22Rv1 (cell line): ENCODE measurements at regions not wholly inside any gene's neighbourhood (a gene's known extent, or its start where the extent isn't known, plus 50 kb on each side); places are given as distances from the start of the nearest gene placed in this dataset.

Source experiments
- H3K27ac ChIP-seq: fragments of 450-650 bp; 2 replicates; pipeline ENCODE4 v1.5.1; 2017
- ZFX ChIP-seq: fragments of 450-650 bp; IDR thresholded peaks from 2 replicates; pipeline ENCODE4 v1.6.1; 2017; ENCODE audit warnings: antibody characterized with exemption, borderline replicate concordance
- TF ChIP-seq, protein P1 (sequence below): fragments of 450-650 bp; IDR thresholded peaks from 2 replicates; pipeline ENCODE4 v1.5.1; 2017; ENCODE audit warnings: mild to moderate bottlenecking

GRCh38 chr1:83673312-83673711 is 325.6 kb downstream of the TTLL7 start:
- TF ChIP-seq, protein P1, sequence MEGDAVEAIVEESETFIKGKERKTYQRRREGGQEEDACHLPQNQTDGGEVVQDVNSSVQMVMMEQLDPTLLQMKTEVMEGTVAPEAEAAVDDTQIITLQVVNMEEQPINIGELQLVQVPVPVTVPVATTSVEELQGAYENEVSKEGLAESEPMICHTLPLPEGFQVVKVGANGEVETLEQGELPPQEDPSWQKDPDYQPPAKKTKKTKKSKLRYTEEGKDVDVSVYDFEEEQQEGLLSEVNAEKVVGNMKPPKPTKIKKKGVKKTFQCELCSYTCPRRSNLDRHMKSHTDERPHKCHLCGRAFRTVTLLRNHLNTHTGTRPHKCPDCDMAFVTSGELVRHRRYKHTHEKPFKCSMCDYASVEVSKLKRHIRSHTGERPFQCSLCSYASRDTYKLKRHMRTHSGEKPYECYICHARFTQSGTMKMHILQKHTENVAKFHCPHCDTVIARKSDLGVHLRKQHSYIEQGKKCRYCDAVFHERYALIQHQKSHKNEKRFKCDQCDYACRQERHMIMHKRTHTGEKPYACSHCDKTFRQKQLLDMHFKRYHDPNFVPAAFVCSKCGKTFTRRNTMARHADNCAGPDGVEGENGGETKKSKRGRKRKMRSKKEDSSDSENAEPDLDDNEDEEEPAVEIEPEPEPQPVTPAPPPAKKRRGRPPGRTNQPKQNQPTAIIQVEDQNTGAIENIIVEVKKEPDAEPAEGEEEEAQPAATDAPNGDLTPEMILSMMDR = no peak
- TF ChIP-seq ZFX = no peak
- H3K27ac ChIP-seq = no peak overlapping the region

- no peak overlapping the region for H3K27ac ChIP-seq
- TF ChIP-seq ZFX = no peak
- TF ChIP-seq, protein P1 = no peak
Observed at GRCh38 chr1:83671586-83671985, 327.3 kb downstream of the TTLL7 start.

- H3K27ac ChIP-seq = no peak overlapping the region
- TF ChIP-seq, protein P1 = no peak
- no peak for TF ChIP-seq ZFX
Observed at GRCh38 chr1:83670909-83671565, 327.9 kb downstream of the TTLL7 start.

GRCh38 chr1:83641796-83642443 is 357.0 kb downstream of the TTLL7 start:
- no peak overlapping the region for H3K27ac ChIP-seq
- TF ChIP-seq, protein P1 = no peak
- TF ChIP-seq ZFX = no peak

DNA sequence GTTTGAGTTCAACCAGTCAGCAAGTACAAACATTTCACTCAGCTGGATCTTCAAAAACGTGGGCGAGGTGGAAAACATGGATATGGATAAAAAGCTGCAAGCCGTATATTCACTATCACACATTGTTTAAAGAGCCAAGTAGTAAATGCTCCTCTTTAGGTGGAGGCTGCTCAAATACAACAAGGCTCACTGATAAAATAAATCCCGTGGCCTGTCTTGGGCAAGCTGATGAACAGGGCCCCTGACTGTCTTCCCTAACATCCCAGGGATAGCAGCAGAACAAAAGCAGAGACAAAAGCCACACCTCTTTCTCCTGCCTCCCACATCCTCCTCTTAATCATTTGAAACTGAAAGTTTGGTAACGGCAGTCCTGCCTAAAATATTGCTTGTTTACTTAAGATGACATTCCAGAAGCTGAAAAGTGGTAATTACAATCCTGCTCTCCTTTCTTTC is 357.7 kb downstream of the TTLL7 start:
- H3K27ac ChIP-seq = no peak overlapping the region
- no peak for TF ChIP-seq ZFX
- TF ChIP-seq, protein P1 = no peak

- H3K27ac ChIP-seq = no peak overlapping the region
- TF ChIP-seq, protein P1 = no peak
- TF ChIP-seq ZFX = no peak
Observed at GRCh38 chr1:83639785-83640184, 359.1 kb downstream of the TTLL7 start.

DNA sequence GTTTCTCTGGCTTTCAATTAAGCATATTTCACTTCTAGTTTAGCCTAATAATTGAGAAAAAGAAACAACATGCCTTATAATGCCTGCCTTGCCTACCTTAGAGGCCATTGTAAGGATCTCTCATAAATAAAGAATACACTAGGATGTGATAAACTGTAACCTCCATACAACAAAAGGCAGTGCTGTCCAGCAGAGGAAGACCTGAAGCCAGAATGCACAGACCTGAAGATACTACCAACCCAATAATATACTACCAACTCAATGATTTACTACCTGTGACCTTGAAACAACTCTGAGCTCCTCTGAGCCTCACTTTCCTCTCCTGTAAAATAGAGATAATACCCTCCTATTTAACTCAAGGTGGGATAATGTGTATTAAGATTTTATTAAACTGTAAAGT is 361.3 kb downstream of the TTLL7 start:
- no peak for TF ChIP-seq ZFX
- TF ChIP-seq, protein P1 = no peak
- H3K27ac ChIP-seq = no peak overlapping the region
